HAP-1 (cell line): ENCODE measurements at regions not wholly inside any gene's neighbourhood (a gene's known extent, or its start where the extent isn't known, plus 50 kb on each side); places are given as distances from the start of the nearest gene placed in this dataset.
"Not testable (repeated sequence)": the region's sequence is repeated elsewhere in the genome, so short reads cannot be mapped to it uniquely, and the experiment has no call there.

ENCODE experiments used
- DNase-seq, 2 experiments: peaks; one replicate each; pipeline ENCODE4 v3.0.0-alpha.2; 2016 to 2020; ENCODE audit warnings: low spot score in 2 of 2
- H3K27me3 ChIP-seq: fragments of 250-450 bp; sonication (Bioruptor Pico); 2 replicates; pipeline ENCODE4 v1.5.1; 2020; ENCODE audit warnings: low read depth, mild to moderate bottlenecking, moderate library complexity
- H3K36me3 ChIP-seq: fragments of 250-450 bp; sonication (Bioruptor Pico); replicated peaks from 2 replicates; pipeline ENCODE4 v1.5.1; 2020; ENCODE audit warnings: mild to moderate bottlenecking
- H3K4me1 ChIP-seq: fragments of 250-450 bp; sonication (Bioruptor Pico); 2 replicates; pipeline ENCODE4 v1.5.1; 2020; ENCODE audit warnings: mild to moderate bottlenecking
- H3K4me3 ChIP-seq: fragments of 250-450 bp; sonication (Bioruptor Pico); 2 replicates; pipeline ENCODE4 v1.5.1; 2020; ENCODE audit warnings: mild to moderate bottlenecking, moderate library complexity
- H3K9me3 ChIP-seq: fragments of 250-450 bp; sonication (Bioruptor Pico); 2 replicates; pipeline ENCODE4 v1.5.1; 2020; ENCODE audit warnings: mild to moderate bottlenecking, moderate library complexity
- in situ Hi-C: fragments of 300-500 bp; cut with MboI; formaldehyde crosslinking; loops from 3 replicates; pipeline ENCODE4 v1.14.3; 2020; ENCODE audit warnings: low sequenced_read_pairs, inconsistent platforms, mixed read lengths

GRCh38 chr18:64742898-64743297, 594.0 kb upstream of the LINC00305 start:
- Histone ChIP-seq H3K4me1 (no peaks in the 10 kb centered on the region), H3K27me3 (no peaks in the 10 kb centered on the region), H3K9me3 (no peaks in the 10 kb centered on the region), H3K4me3 (no peak overlapping the region), H3K36me3 (no peaks in the 10 kb centered on the region)
- no peak for DNase-seq
- in situ Hi-C loops, result no loop called here

GRCh38 chr18:64734063-64734462, 585.2 kb upstream of the LINC00305 start:
- in situ Hi-C loops, result no loop called here
- no peaks in the 10 kb centered on the region for H3K9me3 ChIP-seq

DNA sequence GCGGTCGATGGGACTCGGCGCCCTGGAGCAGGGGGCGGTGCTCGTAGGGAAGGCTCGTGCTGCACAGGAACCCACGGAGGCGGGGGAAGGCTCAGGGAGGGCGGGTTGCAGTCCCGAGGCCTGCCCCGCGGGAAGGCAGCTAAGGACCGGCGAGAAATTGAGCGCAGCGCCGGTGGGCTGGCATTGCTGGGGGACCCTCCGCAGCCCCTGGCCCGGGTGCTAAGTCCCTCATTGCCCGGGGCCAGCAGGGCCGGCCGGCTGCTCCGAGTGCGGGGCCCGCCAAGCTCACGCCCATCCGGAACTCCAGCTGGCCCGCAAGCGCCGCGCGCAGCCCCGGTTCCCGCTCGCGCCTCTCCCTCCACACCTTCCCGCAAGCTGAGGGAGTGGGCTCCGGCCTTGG, 576.8 kb upstream of the LINC00305 start:
- H3K4me1 ChIP-seq, H3K9me3 ChIP-seq, in situ Hi-C loops, H3K4me3 ChIP-seq, H3K27me3 ChIP-seq, DNase-seq, H3K36me3 ChIP-seq: not testable (repeated sequence)

More at GRCh38 chr18:64734063-64734462, 585.2 kb upstream of the LINC00305 start:
- Histone ChIP-seq H3K4me1 (no peaks in the 10 kb centered on the region), H3K36me3 (no peaks in the 10 kb centered on the region), H3K27me3 (no peaks in the 10 kb centered on the region), H3K4me3 (no peak overlapping the region)
- no peak for DNase-seq

DNA sequence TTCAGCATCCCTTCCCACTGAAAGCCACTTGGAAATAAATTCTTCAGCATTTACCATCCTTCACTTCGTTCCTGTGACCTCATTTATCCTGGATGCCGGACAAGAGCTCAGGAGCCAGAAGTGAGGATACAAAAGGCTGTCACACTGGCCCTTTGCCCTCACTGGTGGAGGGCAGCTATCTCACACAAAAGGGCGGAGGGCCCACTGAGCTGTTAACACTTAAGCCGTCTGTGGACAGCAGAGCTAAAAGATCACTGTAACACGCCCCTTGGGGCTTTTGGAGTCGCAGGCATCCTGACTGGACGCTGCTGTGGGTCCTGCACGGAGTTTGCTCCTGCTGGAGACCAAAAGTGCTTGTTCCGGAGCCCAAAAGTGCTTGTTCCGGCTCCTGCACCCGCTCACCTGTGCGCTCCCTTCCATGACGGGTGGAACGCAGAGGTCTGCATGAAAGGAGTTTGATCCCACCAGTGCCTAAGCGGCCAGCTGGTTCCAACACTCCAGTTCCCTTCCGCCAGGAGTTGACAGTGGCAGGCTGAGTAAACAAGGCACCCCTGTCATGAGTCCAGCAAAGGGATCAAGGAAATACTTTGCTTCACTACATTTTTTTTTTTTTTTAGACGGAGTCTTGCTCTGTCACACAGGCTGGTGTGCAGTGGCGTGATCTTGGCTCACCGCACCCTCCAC, 572.0 kb upstream of the LINC00305 start:
- in situ Hi-C loops, result no loop called here
- Histone ChIP-seq H3K9me3 (no peaks in the 10 kb centered on the region), H3K36me3 (no peaks in the 10 kb centered on the region), H3K4me1 (no peaks in the 10 kb centered on the region), H3K4me3 (no peak overlapping the region), H3K27me3 (no peaks in the 10 kb centered on the region)
- no peak for DNase-seq

DNA sequence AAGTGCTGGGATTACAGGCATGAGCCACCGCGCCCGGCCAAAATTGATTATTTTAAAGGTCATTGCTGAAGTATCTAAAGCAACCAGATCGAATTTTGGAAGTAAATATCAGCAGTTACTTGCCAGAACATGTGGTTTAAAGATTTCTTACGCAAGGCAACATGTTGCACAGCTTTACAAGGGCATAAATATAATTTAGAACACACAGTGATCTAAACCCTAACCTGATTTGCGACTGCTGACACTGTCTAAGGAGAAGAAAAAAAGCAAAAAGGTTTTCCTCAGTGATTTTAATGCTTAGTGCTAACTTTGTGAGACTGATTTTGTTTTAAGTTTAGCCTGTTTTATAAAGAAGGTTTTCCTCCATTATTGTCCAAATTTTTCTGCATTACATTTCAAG, 569.9 kb upstream of the LINC00305 start:
- Histone ChIP-seq H3K4me3 (no peak overlapping the region), H3K9me3 (no peaks in the 10 kb centered on the region), H3K27me3 (no peaks in the 10 kb centered on the region), H3K36me3 (no peaks in the 10 kb centered on the region), H3K4me1 (no peaks in the 10 kb centered on the region)
- DNase-seq, result no peak
- in situ Hi-C loops, result no loop called here

- Histone ChIP-seq H3K9me3 (no peaks in the 10 kb centered on the region), H3K4me3 (no peak overlapping the region), H3K27me3 (no peaks in the 10 kb centered on the region), H3K4me1 (no peaks in the 10 kb centered on the region), H3K36me3 (no peaks in the 10 kb centered on the region)
- in situ Hi-C loops, result no loop called here
- no peak for DNase-seq
These were observed 568.1 kb upstream of the LINC00305 start for GRCh38 chr18:64717026-64717425.

- in situ Hi-C loops, result no loop called here
- no peaks in the 10 kb centered on the region; the same call in 1 of the 2 replicates for H3K9me3 ChIP-seq
- H3K27me3 ChIP-seq, result no peaks in the 10 kb centered on the region
- no peak overlapping the region for H3K4me3 ChIP-seq
- H3K4me1 ChIP-seq, result no peaks in the 10 kb centered on the region
- no peaks in the 10 kb centered on the region for H3K36me3 ChIP-seq
- no peak for DNase-seq
These were observed 565.2 kb upstream of the LINC00305 start for GRCh38 chr18:64714086-64714485.

DNA sequence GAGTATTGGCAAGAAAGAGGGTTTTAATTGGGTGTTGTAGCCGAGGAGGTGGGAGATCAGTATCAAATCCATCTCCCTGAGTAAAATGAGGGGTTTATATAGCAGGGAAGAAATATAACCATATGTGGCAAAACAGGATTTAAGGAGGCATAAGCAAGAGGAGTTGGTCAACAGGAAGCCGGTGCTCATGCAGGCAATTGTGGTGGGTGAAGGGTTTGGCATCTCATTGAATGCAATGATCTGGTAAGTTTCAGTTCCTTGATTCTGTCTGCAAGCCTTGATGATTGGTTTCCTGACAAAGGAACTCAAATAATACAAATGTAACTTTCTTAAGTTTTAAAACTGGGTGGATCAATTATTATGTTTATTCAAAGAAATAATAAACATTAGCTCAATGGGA, 564.4 kb upstream of the LINC00305 start:
- no peaks in the 10 kb centered on the region; the same call in 1 of the 2 replicates for H3K9me3 ChIP-seq
- H3K4me1 ChIP-seq, result no peaks in the 10 kb centered on the region
- in situ Hi-C loops, result no loop called here
- no peak for DNase-seq
- no peaks in the 10 kb centered on the region for H3K27me3 ChIP-seq
- no peaks in the 10 kb centered on the region for H3K36me3 ChIP-seq
- no peak overlapping the region for H3K4me3 ChIP-seq

DNA sequence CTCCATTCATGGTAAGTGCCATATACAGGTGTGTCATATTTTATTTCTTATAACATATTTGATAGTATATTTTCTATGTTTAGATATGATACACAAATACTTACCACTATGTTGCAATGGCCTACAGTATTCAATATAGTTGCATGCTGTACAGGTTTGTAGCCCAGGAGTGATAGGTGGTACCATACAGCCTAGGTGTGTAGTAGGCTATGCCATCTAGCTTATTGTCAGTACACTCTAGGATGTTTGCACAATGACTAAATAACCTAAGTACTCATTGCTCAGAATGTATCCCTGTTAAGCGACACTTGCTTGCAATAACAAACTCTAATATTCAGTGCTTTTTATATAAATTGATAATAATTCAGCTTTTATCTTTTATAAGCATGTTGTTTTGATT, 563.1 kb upstream of the LINC00305 start:
- H3K4me1 ChIP-seq, result no peaks in the 10 kb centered on the region
- H3K36me3 ChIP-seq, result no peaks in the 10 kb centered on the region
- no peaks in the 10 kb centered on the region; the same call in 1 of the 2 replicates for H3K9me3 ChIP-seq
- H3K27me3 ChIP-seq, result no peaks in the 10 kb centered on the region
- H3K4me3 ChIP-seq, result no peak overlapping the region
- in situ Hi-C loops, result no loop called here
- DNase-seq, result no peak

GRCh38 chr18:64710105-64710861, 561.4 kb upstream of the LINC00305 start:
- no peaks in the 10 kb centered on the region for H3K4me1 ChIP-seq
- no peaks in the 10 kb centered on the region for H3K36me3 ChIP-seq
- H3K27me3 ChIP-seq, result no peaks in the 10 kb centered on the region
- H3K4me3 ChIP-seq, result no peak overlapping the region
- DNase-seq, result no peak
- H3K9me3 ChIP-seq, result no peaks in the 10 kb centered on the region; the same call in 1 of the 2 replicates
- in situ Hi-C loops, result no loop called here

- no peak overlapping the region for H3K4me3 ChIP-seq
- H3K9me3 ChIP-seq, result no peaks in the 10 kb centered on the region; the same call in 1 of the 2 replicates
- no peaks in the 10 kb centered on the region for H3K36me3 ChIP-seq
- H3K4me1 ChIP-seq, result no peaks in the 10 kb centered on the region
- H3K27me3 ChIP-seq, result no peaks in the 10 kb centered on the region
- DNase-seq, result no peak
- in situ Hi-C loops, result no loop called here
These were observed 558.2 kb upstream of the LINC00305 start for GRCh38 chr18:64707052-64707451.

GRCh38 chr18:64699081-64699480, 550.2 kb upstream of the LINC00305 start:
- no peaks in the 10 kb centered on the region for H3K36me3 ChIP-seq
- in situ Hi-C loops, result no loop called here
- no peaks in the 10 kb centered on the region for H3K27me3 ChIP-seq
- no peak overlapping the region for H3K4me3 ChIP-seq
- H3K9me3 ChIP-seq, result no peaks in the 10 kb centered on the region
- no peak for DNase-seq
- H3K4me1 ChIP-seq, result no peaks in the 10 kb centered on the region

- H3K4me3 ChIP-seq, result no peak overlapping the region
- in situ Hi-C loops, result no loop called here
- DNase-seq, result no peak
These were observed 547.1 kb upstream of the LINC00305 start for GRCh38 chr18:64695851-64696553.

DNA sequence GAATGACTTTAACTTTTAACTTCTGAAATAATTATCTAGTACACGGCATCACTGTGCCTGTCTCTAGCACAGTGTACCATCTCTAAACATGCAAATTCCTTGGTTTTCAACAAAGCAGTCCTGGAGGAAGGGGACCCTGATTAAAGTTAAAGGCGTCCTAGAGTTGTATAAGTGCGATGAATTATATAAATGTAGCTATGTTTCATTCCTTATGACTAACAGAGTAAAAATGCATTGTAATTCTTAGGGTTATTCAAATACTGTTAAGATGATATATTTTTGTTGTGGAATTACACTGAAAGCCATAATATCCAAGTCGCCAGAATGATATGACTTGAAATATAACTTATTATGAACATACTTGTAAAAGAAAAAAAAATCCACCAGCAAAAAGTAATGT, 544.9 kb upstream of the LINC00305 start:
- Histone ChIP-seq H3K4me3 (no peak overlapping the region), H3K27me3 (no peaks in the 10 kb centered on the region), H3K4me1 (no peaks in the 10 kb centered on the region), H3K36me3 (no peaks in the 10 kb centered on the region), H3K9me3 (peaks cover 2% of the 10 kb centered on the region; the same call in 1 of the 2 replicates)
- no peak for DNase-seq
- in situ Hi-C loops, result no loop called here

More at GRCh38 chr18:64695851-64696553, 547.1 kb upstream of the LINC00305 start:
- no peaks in the 10 kb centered on the region for H3K36me3 ChIP-seq
- H3K27me3 ChIP-seq, result no peaks in the 10 kb centered on the region
- H3K9me3 ChIP-seq, result no peaks in the 10 kb centered on the region
- no peaks in the 10 kb centered on the region for H3K4me1 ChIP-seq
